ENCODE measurements at regions not wholly inside any gene's neighbourhood (a gene's known extent, or its start where the extent isn't known, plus 50 kb on each side); places are given as distances from the start of the nearest gene placed in this dataset.
A peak's percentile ranks its signal among the peaks of the same experiment; 100 is the strongest.
"Not testable (repeated sequence)": the region's sequence is repeated elsewhere in the genome, so short reads cannot be mapped to it uniquely, and the experiment has no call there.

DNA sequence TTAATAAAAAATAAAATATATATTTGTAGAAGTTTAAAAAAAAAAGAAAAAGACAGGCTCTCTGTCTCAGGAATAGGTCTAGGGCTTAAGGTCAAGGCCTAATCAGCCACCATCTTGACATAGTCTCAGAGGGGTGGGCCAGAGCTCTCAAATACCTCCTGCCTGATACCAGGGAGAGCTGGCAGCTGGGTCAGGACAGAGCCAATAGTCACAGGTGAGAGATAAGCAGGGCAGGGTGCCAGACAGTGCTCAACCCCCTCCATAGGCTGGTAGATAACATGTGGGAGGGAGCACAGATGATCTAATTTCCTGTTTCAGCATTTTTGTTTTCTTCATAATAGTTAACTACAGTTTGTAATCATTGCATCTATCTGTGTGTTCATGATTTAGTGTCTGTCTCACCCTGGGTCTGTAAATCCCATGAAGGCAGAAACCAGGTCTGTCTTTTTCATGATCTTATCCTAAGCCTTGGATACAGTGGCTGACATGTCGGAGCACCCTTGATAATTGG lies 152.0 kb upstream of the GRIK3 start:
- no peak for DNase-seq
- in situ Hi-C loops (cut with HindIII; ENCODE audit: low pct_ligation_motif_present, low pct_unique_long_range_greater_than_20kb, low sequenced_read_pairs), result no loop called here

GRCh38 chr1:37189111-37189510 lies 154.8 kb upstream of the GRIK3 start:
- DNase-seq, result no peak
- in situ Hi-C loops (cut with HindIII; ENCODE audit: low pct_ligation_motif_present, low pct_unique_long_range_greater_than_20kb, low sequenced_read_pairs), result no loop called here

DNA sequence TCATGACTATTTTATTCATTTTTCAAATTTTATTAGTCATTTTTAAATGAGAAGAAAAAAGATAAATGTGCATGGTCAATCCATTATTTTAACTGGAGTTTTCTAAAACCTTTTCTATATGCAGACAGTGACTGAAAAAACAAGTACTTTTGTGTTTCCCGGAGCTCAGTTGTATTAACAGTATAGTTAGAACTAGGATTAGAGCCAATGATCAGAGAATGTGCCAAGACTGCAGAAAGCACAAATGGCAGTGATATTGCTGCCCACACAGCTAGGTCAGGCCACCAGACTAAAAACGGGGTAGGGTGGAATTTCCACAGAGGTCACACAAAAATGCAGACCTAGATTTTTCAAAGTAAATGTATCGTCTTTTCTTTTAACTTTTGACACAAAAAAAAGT lies 163.1 kb upstream of the GRIK3 start:
- in situ Hi-C loops (cut with HindIII; ENCODE audit: low pct_ligation_motif_present, low pct_unique_long_range_greater_than_20kb, low sequenced_read_pairs), result no loop called here

GRCh38 chr1:37214305-37214704 lies 180.0 kb upstream of the GRIK3 start:
- in situ Hi-C loops (cut with HindIII; ENCODE audit: low pct_ligation_motif_present, low pct_unique_long_range_greater_than_20kb, low sequenced_read_pairs); DNase-seq: not testable (repeated sequence)

More for the DNA sequence above, 163.1 kb upstream of the GRIK3 start:
- DNase-seq, result no peak

- in situ Hi-C loops (cut with HindIII; ENCODE audit: low pct_ligation_motif_present, low pct_unique_long_range_greater_than_20kb, low sequenced_read_pairs), result no loop called here
Observed at GRCh38 chr1:37233606-37234005, 199.3 kb upstream of the GRIK3 start.

GRCh38 chr1:37234941-37235418 lies 200.7 kb upstream of the GRIK3 start:
- in situ Hi-C loops (cut with HindIII; ENCODE audit: low pct_ligation_motif_present, low pct_unique_long_range_greater_than_20kb, low sequenced_read_pairs), result no loop called here
- DNase-seq, result no peak

More at GRCh38 chr1:37233606-37234005, 199.3 kb upstream of the GRIK3 start:
- no peak for DNase-seq

GRCh38 chr1:37237948-37238347 lies 203.6 kb upstream of the GRIK3 start:
- DNase-seq, result no peak
- in situ Hi-C loops (cut with HindIII; ENCODE audit: low pct_ligation_motif_present, low pct_unique_long_range_greater_than_20kb, low sequenced_read_pairs), result no loop called here

DNA sequence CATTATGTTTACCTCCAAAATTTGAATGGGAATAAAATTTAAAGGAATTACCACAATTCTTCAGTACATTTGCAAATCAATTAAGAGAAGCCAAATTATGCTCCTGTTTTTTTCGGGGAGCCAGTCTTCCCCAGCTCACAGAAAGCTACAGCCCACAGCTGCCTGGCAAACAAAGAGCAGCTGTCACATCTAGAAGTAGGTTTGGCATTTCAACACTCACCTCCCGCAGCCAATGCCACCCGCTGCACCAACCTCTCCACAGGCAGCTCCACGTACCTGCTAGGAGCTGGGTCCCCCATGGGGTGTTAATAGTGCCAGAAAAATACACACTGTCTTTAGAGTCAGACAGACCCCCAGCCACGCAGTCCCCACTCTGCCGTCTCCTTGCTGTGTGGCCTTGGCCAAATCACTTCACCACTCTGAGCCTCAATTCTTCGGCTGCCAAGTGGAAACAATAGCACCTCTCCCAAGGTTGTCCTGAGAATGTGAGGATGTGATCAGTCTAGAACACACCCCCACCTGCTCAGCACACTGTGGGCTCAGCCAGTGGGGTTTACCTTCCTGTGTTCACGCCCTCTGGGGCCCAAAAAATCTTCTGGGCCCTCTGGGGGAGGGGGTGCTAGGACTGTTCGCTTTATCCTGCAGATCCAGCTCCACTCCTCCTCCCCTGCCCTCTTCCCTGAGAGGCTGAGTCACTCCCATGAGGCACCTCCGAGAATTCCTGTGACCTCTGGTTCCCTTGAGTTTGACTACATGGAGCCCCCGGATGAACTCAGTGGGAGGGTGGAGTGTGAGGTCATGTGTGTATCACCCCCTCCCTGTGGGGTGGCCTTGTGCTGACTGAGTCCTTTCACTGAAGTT lies 204.3 kb upstream of the GRIK3 start:
- in situ Hi-C loops (cut with HindIII; ENCODE audit: low pct_ligation_motif_present, low pct_unique_long_range_greater_than_20kb, low sequenced_read_pairs), result no loop called here
- no peak for DNase-seq

GRCh38 chr1:37239225-37239740 lies 205.0 kb upstream of the GRIK3 start:
- no peak for DNase-seq
- in situ Hi-C loops (cut with HindIII; ENCODE audit: low pct_ligation_motif_present, low pct_unique_long_range_greater_than_20kb, low sequenced_read_pairs), result no loop called here

DNA sequence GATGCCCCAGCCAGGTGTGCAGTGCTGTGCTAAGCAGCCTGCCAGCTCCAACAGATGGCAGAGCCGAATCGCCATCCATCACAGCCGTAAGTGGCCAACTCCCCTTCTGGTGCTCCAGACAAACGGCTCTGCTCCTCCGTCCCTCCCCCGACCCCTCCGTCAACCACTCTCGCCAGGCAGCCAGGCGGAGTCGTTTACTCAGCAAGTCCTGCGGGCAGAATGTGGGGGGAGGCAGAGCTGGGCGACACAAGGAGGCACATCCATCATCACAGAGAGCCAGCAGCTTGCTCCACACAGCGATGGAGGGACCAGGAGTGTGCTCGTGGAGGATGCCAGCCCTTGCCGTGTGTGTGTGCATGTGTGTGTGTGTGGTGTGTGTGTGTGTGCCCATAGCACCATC lies 206.6 kb upstream of the GRIK3 start:
- in situ Hi-C loops (cut with HindIII; ENCODE audit: low pct_ligation_motif_present, low pct_unique_long_range_greater_than_20kb, low sequenced_read_pairs), result no loop called here
- no peak for DNase-seq

DNA sequence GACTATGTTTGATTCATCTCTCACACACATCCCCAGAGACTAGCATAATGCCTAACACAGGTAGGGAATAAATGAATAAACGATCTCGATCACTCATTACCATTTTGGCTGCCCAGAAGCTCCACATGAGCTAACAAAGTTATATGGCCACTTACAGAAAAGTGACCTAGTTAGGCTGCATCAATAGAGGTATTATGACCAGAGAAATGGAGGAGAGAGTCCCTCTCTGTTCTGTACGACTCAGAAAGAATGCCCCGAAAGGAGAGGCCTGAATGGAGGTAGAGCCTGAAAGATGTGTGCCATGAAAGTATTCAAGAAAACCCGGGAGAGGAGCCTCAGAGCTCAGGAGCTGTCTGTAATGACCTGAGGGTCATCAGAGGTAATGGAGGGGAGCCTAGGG lies 208.2 kb upstream of the GRIK3 start:
- DNase-seq, result no peak
- in situ Hi-C loops (cut with HindIII; ENCODE audit: low pct_ligation_motif_present, low pct_unique_long_range_greater_than_20kb, low sequenced_read_pairs), result no loop called here

DNA sequence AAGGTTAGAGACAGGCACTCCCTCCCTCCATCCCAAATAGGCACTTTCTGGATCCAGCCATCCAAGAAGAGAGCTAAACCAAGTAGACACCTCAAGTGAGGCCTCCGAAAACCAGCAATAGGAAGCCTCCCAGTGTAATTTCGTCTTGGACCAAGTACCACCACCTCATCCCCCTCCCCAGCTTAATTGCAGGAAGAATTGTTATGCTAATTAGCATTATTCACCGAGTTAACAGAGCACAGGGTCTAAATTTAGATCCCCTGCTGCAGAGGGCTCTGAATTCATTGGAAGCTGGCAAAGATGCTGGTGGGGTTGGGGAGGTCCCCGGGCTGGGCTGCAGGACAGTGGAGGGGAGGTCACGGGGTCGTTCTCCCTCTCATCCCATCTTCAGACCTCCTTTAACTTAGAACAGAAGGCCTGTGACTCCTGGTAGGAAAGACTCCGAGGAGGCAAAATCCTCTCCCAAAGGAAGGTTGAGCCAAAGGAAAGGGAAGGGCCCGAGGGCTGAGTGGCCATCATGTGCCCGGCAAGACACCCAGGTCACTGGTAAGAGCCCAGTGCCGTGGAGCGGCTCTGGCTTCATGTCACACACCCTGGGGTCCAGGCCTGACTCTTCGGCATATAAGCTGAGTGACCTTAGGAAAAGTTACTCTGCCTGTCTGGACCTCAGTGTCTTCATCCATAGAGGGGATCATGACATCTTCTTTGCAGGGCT lies 209.2 kb upstream of the GRIK3 start:
- DNase-seq, result no peak
- in situ Hi-C loops (cut with HindIII; ENCODE audit: low pct_ligation_motif_present, low pct_unique_long_range_greater_than_20kb, low sequenced_read_pairs), result no loop called here

- DNase-seq, result no peak
- in situ Hi-C loops (cut with HindIII; ENCODE audit: low pct_ligation_motif_present, low pct_unique_long_range_greater_than_20kb, low sequenced_read_pairs), result no loop called here
Observed at GRCh38 chr1:37244083-37244480, 209.8 kb upstream of the GRIK3 start.

DNA sequence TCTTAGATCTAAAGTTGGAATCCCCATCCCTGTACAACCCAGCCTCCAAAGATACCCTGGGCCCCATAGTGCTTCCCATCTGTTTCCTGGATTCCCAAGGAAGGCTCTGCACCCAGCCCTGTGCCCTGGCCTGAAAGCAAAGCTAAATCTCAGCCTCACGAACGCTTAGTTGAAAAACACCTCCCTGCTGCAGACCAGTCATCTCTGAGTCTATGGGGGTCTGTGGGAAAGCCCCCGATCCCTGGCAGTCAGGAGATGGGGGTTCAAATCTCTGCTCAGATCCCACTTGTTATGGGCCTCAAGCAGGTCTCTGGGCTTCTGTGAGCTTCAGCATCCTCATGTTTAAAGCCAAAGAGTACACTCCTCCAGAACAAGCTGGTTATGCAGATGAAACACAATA lies 210.5 kb upstream of the GRIK3 start:
- no peak for DNase-seq
- in situ Hi-C loops (cut with HindIII; ENCODE audit: low pct_ligation_motif_present, low pct_unique_long_range_greater_than_20kb, low sequenced_read_pairs), result no loop called here

GRCh38 chr1:37246631-37247030 lies 212.3 kb upstream of the GRIK3 start:
- no peak for DNase-seq
- in situ Hi-C loops (cut with HindIII; ENCODE audit: low pct_ligation_motif_present, low pct_unique_long_range_greater_than_20kb, low sequenced_read_pairs), result no loop called here

DNA sequence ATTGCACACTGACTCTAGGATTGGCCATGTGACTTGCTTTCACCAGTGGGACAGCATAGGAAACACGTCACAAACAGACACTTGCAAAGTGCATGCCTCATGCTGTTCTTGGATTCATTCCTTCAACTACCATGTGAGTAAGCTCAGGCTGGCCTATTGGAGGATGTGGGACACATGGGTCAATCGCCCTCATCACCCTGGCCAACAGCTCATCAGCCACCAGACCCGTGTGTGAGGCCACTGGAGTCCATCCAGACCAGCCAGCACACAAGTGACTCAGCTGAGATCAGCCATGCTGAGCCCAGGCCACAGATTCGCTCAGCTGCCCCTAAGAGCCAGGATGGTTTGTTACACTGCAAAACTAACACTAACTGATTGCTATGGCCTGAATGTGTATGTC lies 216.1 kb upstream of the GRIK3 start:
- in situ Hi-C loops (cut with HindIII; ENCODE audit: low pct_ligation_motif_present, low pct_unique_long_range_greater_than_20kb, low sequenced_read_pairs), result no loop called here
- peak; percentile 4 for DNase-seq

DNA sequence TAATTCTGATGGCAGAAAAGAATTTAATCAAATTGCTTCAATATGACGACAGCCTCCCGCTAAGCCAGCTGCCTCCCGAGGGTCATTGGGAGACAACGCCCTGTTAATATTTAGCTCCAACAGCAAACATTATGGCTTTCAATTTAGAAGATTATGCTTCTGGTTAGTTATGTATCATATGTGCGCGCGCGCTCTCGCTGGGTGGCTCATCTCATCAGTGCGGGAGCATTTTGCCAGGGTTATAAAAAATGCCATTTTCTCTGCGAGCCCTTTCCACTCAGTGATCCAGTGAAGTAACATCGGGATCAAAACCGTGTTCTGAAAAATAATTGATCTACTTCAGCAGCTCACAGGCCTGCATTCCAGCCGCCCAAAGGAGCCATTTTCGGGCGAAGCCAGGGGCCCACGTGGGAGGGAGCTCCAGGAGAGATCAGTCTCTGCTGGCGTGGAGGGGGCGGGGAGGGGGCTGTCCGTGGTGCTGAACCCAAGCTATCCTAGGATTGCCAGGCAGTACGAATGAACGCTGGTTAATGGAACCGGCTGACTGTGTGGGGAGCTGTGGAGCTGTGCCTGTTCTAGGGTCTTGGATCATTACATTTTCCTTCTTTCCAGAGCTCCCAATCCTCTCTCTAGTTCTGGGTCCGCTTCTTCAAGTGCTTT lies 219.1 kb upstream of the ZC3H12A start:
- in situ Hi-C loops (cut with HindIII; ENCODE audit: low pct_ligation_motif_present, low pct_unique_long_range_greater_than_20kb, low sequenced_read_pairs), result no loop called here
- DNase-seq, result peak; percentile 44

- in situ Hi-C loops (cut with HindIII; ENCODE audit: low pct_ligation_motif_present, low pct_unique_long_range_greater_than_20kb, low sequenced_read_pairs), result no loop called here
- DNase-seq, result no peak
Observed at GRCh38 chr1:37255868-37256267, 218.5 kb upstream of the ZC3H12A start.

GRCh38 chr1:37257646-37258045 lies 216.7 kb upstream of the ZC3H12A start:
- DNase-seq, result no peak
- in situ Hi-C loops (cut with HindIII; ENCODE audit: low pct_ligation_motif_present, low pct_unique_long_range_greater_than_20kb, low sequenced_read_pairs), result no loop called here

Data from ACHN (cell line).